Aorta (tissue), 5 donors: ENCODE measurements at regions not wholly inside any gene's neighbourhood (a gene's known extent, or its start where the extent isn't known, plus 50 kb on each side); places are given as distances from the start of the nearest gene placed in this dataset.

ENCODE experiments used
- ATAC-seq: fragments of 200-7000 bp; cut with Tn5 transposase; one replicate; pipeline ENCODE4 v1.9.1; 2022; ENCODE audit warnings: moderate library complexity; ENCODE audit not compliant: low FRiP score
- DNase-seq, 2 donors: peaks; one replicate each; pipeline ENCODE4 v3.0.0-alpha.2; 2020
- H3K27ac ChIP-seq, 2 donors: one replicate each; pipeline ENCODE4 v1.5.1; 2013; ENCODE audit warnings: low read length in 2 of 2, mild to moderate bottlenecking in 2 of 2, moderate library complexity in 2 of 2, control low read depth in 1 of 2, inconsistent platforms in 1 of 2, low read depth in 1 of 2
- H3K27me3 ChIP-seq, 2 donors: one replicate each; pipeline ENCODE4 v1.6.1; 2013; ENCODE audit warnings: control low read depth in 1 of 2, low read length in 1 of 2, mild to moderate bottlenecking in 1 of 2, moderate library complexity in 1 of 2; ENCODE audit not compliant: insufficient read depth in 2 of 2, control insufficient read depth in 1 of 2
- H3K36me3 ChIP-seq, 2 donors: one replicate each; pipeline ENCODE4 v1.6.1; 2013; ENCODE audit warnings: control low read depth in 1 of 2, low read length in 1 of 2, mild to moderate bottlenecking in 1 of 2; ENCODE audit not compliant: insufficient read depth in 2 of 2, control insufficient read depth in 1 of 2
- H3K4me1 ChIP-seq, 2 donors: one replicate each; pipeline ENCODE4 v1.6.1; 2013; ENCODE audit warnings: low read length in 2 of 2, control low read depth in 1 of 2, mild to moderate bottlenecking in 1 of 2, moderate library complexity in 1 of 2; ENCODE audit not compliant: insufficient read depth in 2 of 2, control insufficient read depth in 1 of 2
- H3K4me3 ChIP-seq, 2 donors: one replicate each; pipeline ENCODE4 v1.5.1; 2013; ENCODE audit warnings: low read length in 2 of 2, control low read depth in 1 of 2, mild to moderate bottlenecking in 1 of 2
- H3K9me3 ChIP-seq: one replicate; pipeline ENCODE4 v1.6.1; 2013; ENCODE audit warnings: mild to moderate bottlenecking, low read length; ENCODE audit not compliant: control insufficient read depth
- WGBS, 2 donors: extraction: QIAGEN DNeasy Blood & Tissue Kit; methylation state at CpG; one replicate each; pipeline ENCODE4 v1.1.7; 2013; 5-methylcytosine and 5-hydroxymethylcytosine counted together
- intact Hi-C, 2 donors: fragments of 100-400 bp; cut with DNase I; formaldehyde crosslinking; loops; one replicate each; pipeline versions ENCODE4 v1.14.2 to v1.15.0; 2022
- donor health status: healthy with polysubstance abuse.
- donor health status: Bipolar disorder and iron deficiency.
- donor health status: DM: no; HTN: no; CAD: no.
- donor health status: DM: no; HTN: no; CAD: no.
- donor health status: DM: yes; HTN: yes; CAD: no.

- Histone ChIP-seq H3K4me3 (no peak overlapping the region), H3K27ac (no peak overlapping the region), H3K4me1 (no peaks in the 10 kb centered on the region), H3K9me3 (no peaks in the 10 kb centered on the region), H3K36me3 (no peaks in the 10 kb centered on the region), H3K27me3 (no peaks in the 10 kb centered on the region)
- intact Hi-C loops = no loop called here
- no peak for ATAC-seq
- WGBS, 2 donors = 72 to 81% methylated on average over 15 of the region's 15 CpGs
- peak; percentile 14 to 52 for DNase-seq
These were observed 125.2 kb downstream of the CTTN start for GRCh38 chr11:70523384-70524095.

- H3K4me3 ChIP-seq = no peak overlapping the region
- H3K4me1 ChIP-seq = no peaks in the 10 kb centered on the region
- peak; percentile 23 to 62 for DNase-seq
- ATAC-seq = no peak
- intact Hi-C loops = no loop called here
- H3K27me3 ChIP-seq = no peaks in the 10 kb centered on the region
- WGBS, 2 donors = 61 to 66% methylated on average over 21 of the region's 21 CpGs
- H3K27ac ChIP-seq = no peak overlapping the region
- H3K9me3 ChIP-seq = no peaks in the 10 kb centered on the region
- no peaks in the 10 kb centered on the region for H3K36me3 ChIP-seq
These were observed 126.0 kb downstream of the CTTN start for GRCh38 chr11:70524096-70524922.

GRCh38 chr11:70525006-70525405 lies 126.7 kb downstream of the CTTN start:
- WGBS, 2 donors = 67 to 68% methylated on average over 9 of the region's 9 CpGs
- ATAC-seq (no peak), DNase-seq (peak; percentile 30 to 50)
- no peaks in the 10 kb centered on the region for H3K4me1 ChIP-seq
- H3K36me3 ChIP-seq = no peaks in the 10 kb centered on the region
- H3K27me3 ChIP-seq = no peaks in the 10 kb centered on the region
- no peak overlapping the region for H3K4me3 ChIP-seq
- no peaks in the 10 kb centered on the region for H3K9me3 ChIP-seq
- intact Hi-C loops = no loop called here
- H3K27ac ChIP-seq = no peak overlapping the region

GRCh38 chr11:70525466-70525865 lies 127.1 kb downstream of the CTTN start:
- 86 to 90% methylated on average over 7 of the region's 7 CpGs for WGBS, 2 donors
- Histone ChIP-seq H3K27ac (no peak overlapping the region), H3K36me3 (no peaks in the 10 kb centered on the region), H3K9me3 (no peaks in the 10 kb centered on the region), H3K4me1 (no peaks in the 10 kb centered on the region), H3K27me3 (no peaks in the 10 kb centered on the region), H3K4me3 (no peak overlapping the region)
- intact Hi-C loops = no loop called here
- peak; percentile 8 to 52 for DNase-seq
- ATAC-seq = no peak

GRCh38 chr11:70526116-70527045 lies 128.1 kb downstream of the CTTN start:
- WGBS, 2 donors = 80 to 87% methylated on average over 23 to 24 of the region's 24 CpGs
- Histone ChIP-seq H3K4me1 (no peaks in the 10 kb centered on the region), H3K9me3 (no peaks in the 10 kb centered on the region), H3K27ac (no peak overlapping the region), H3K27me3 (no peaks in the 10 kb centered on the region), H3K4me3 (no peak overlapping the region), H3K36me3 (no peaks in the 10 kb centered on the region)
- intact Hi-C loops = no loop called here
- DNase-seq = peak; percentile 8 to 25
- ATAC-seq = no peak

- intact Hi-C loops = no loop called here
- ATAC-seq (no peak), DNase-seq (peak; percentile 18 to 63)
- no peaks in the 10 kb centered on the region for H3K4me1 ChIP-seq
- no peak overlapping the region for H3K27ac ChIP-seq
- H3K4me3 ChIP-seq = no peak overlapping the region
- H3K9me3 ChIP-seq = no peaks in the 10 kb centered on the region
- no peaks in the 10 kb centered on the region for H3K36me3 ChIP-seq
- H3K27me3 ChIP-seq = no peaks in the 10 kb centered on the region
- WGBS, 2 donors = 72 to 78% methylated on average over 7 of the region's 7 CpGs
These were observed 128.7 kb downstream of the CTTN start for GRCh38 chr11:70527046-70527395.

GRCh38 chr11:70527429-70528045 lies 129.2 kb downstream of the CTTN start:
- ATAC-seq = no peak
- no peak overlapping the region for H3K4me3 ChIP-seq
- no peaks in the 10 kb centered on the region for H3K27me3 ChIP-seq
- 81 to 88% methylated on average over 10 of the region's 10 CpGs for WGBS, 2 donors
- H3K27ac ChIP-seq = no peak overlapping the region
- intact Hi-C loops = no loop called here
- no peaks in the 10 kb centered on the region for H3K9me3 ChIP-seq
- no peaks in the 10 kb centered on the region for H3K4me1 ChIP-seq
- peak; percentile 29 to 55 for DNase-seq
- no peaks in the 10 kb centered on the region for H3K36me3 ChIP-seq

GRCh38 chr11:70528046-70528793 lies 129.9 kb downstream of the CTTN start:
- Histone ChIP-seq H3K36me3 (no peaks in the 10 kb centered on the region), H3K4me1 (no peaks in the 10 kb centered on the region), H3K9me3 (no peaks in the 10 kb centered on the region), H3K4me3 (no peak overlapping the region), H3K27ac (no peak overlapping the region), H3K27me3 (no peaks in the 10 kb centered on the region)
- ATAC-seq = no peak
- 79 to 80% methylated on average over 33 of the region's 33 CpGs for WGBS, 2 donors
- DNase-seq = peak; percentile 34 to 61
- intact Hi-C loops = no loop called here
